Endothelial cell of umbilical vein (primary cell): ENCODE measurements at regions not wholly inside any gene's neighbourhood (a gene's known extent, or its start where the extent isn't known, plus 50 kb on each side); places are given as distances from the start of the nearest gene placed in this dataset.
"Not testable (repeated sequence)": the region's sequence is repeated elsewhere in the genome, so short reads cannot be mapped to it uniquely, and the experiment has no call there.

Experiments used
- BruUV-seq: library from RNA; stranded (reverse); fragments of 400-500 nt; replicated peaks from 2 replicates; lab custom pipeline; 2021; lab: Mats Ljungman, UMichigan
- CTCF ChIA-PET: fragments of 300-600, 350-600 bp; sonication (Branson Sonifier 250); formaldehyde crosslinking; loops from one replicate; lab custom pipeline; 2021; ENCODE audit warnings: antibody characterized with exemption, inconsistent platforms; lab: Charles Lee
- POLR2A ChIA-PET: fragments of 300-600, 350-600 bp; sonication (Branson Sonifier 250); formaldehyde crosslinking; loops from one replicate; lab custom pipeline; 2021; ENCODE audit warnings: antibody characterized with exemption, inconsistent platforms; lab: Charles Lee
- DNase-seq: peaks from one replicate; pipeline ENCODE4 v3.0.0-alpha.2; 2011; ENCODE audit warnings: low read depth, low spot score
- FAIRE-seq: peaks from 2 replicates; lab custom pipeline; 2011; peaks lifted over from hg19 to GRCh38; lab: Jason Lieb, UNC
- H2AFZ ChIP-seq: 2 replicates; pipeline ENCODE4 v1.6.0; 2012; ENCODE audit warnings: low read depth, low read length, control low read depth, inconsistent platforms
- H3K27ac ChIP-seq: 2 replicates; pipeline ENCODE4 v1.5.1; 2011; ENCODE audit warnings: low read depth, mild to moderate bottlenecking, control low read depth, low read length, moderate library complexity; ENCODE audit not compliant: insufficient read depth
- H3K27me3 ChIP-seq, 2 experiments: 2 replicates each; pipeline versions ENCODE4 v1.6.0 to v1.6.1; 2011; ENCODE audit warnings: low read length in 2 of 2, mixed read lengths in 1 of 2; ENCODE audit not compliant: control insufficient read depth in 2 of 2, insufficient read depth in 2 of 2
- H3K36me3 ChIP-seq, 2 experiments: 2 replicates in 1 of 2; 3 replicates in 1 of 2; pipeline ENCODE4 v1.5.1; 2011; ENCODE audit warnings: low read length in 2 of 2, mild to moderate bottlenecking in 1 of 2, moderate library complexity in 1 of 2; ENCODE audit not compliant: control insufficient read depth in 2 of 2, insufficient read depth in 2 of 2; ENCODE audit errors: extremely low read depth in 1 of 2
- H3K4me1 ChIP-seq: 3 replicates; pipeline ENCODE4 v1.5.1; 2011; ENCODE audit warnings: mild to moderate bottlenecking, low read length; ENCODE audit not compliant: control insufficient read depth, insufficient read depth; ENCODE audit errors: extremely low read depth
- H3K4me2 ChIP-seq: 2 replicates; pipeline ENCODE4 v1.6.1; 2011; ENCODE audit warnings: low read length, control low read depth, mixed read lengths; ENCODE audit not compliant: insufficient read depth
- H3K4me3 ChIP-seq, 3 experiments: fragments of 200-600 bp in 1 of 3; sonication (generic), shearing (Covaris generic) in 1 of 3; replicated peaks in 1 of 3; 2 replicates each; pipeline ENCODE4 v1.5.1; 2011 to 2016; ENCODE audit warnings: control low read depth in 3 of 3, low read length in 3 of 3, mild to moderate bottlenecking in 2 of 3, inconsistent platforms in 1 of 3, low read depth in 1 of 3, moderate library complexity in 1 of 3; ENCODE audit not compliant: insufficient read depth in 1 of 3
- H3K79me2 ChIP-seq: 2 replicates; pipeline ENCODE4 v1.6.0; 2012; ENCODE audit warnings: low read length, inconsistent platforms; ENCODE audit not compliant: control insufficient read depth, insufficient read depth
- H3K9ac ChIP-seq: replicated peaks from 2 replicates; pipeline ENCODE3; 2011; ENCODE audit warnings: low read length, control low read depth; ENCODE audit not compliant: insufficient read depth; ENCODE audit errors: extremely low read depth
- H3K9me1 ChIP-seq: replicated peaks from 3 replicates; pipeline ENCODE4 v1.6.0; 2011; ENCODE audit warnings: mild to moderate bottlenecking, low read length; ENCODE audit not compliant: control insufficient read depth, insufficient read depth; ENCODE audit errors: extremely low read depth
- H3K9me3 ChIP-seq: replicated peaks from 2 replicates; pipeline ENCODE4 v1.5.1; 2012; ENCODE audit warnings: low read length, inconsistent platforms; ENCODE audit not compliant: control insufficient read depth, insufficient read depth
- H4K20me1 ChIP-seq: replicated peaks from 2 replicates; pipeline ENCODE3; 2011; ENCODE audit warnings: mild to moderate bottlenecking, low read length; ENCODE audit not compliant: control insufficient read depth, insufficient read depth; ENCODE audit errors: extremely low read depth
- EZH2 ChIP-seq: IDR thresholded peaks from 2 replicates; pipeline ENCODE4 v1.6.1; 2012; ENCODE audit warnings: borderline replicate concordance, low read depth, mild to moderate bottlenecking, moderate library complexity, low read length, inconsistent platforms; ENCODE audit not compliant: severe bottlenecking
- FOS ChIP-seq: IDR thresholded peaks from 2 replicates; pipeline ENCODE4 v1.6.1; 2011; ENCODE audit warnings: mild to moderate bottlenecking, low read length, moderate library complexity, borderline replicate concordance; ENCODE audit not compliant: insufficient read depth
- GATA2 ChIP-seq: IDR thresholded peaks from 2 replicates; pipeline ENCODE4 v1.7.0; 2011; ENCODE audit warnings: low read depth, mild to moderate bottlenecking, moderate library complexity, mixed read lengths, low read length; ENCODE audit not compliant: insufficient read length, insufficient read depth
- JUN ChIP-seq: IDR thresholded peaks from 2 replicates; pipeline ENCODE4 v1.6.1; 2011; ENCODE audit warnings: borderline replicate concordance, low read depth; ENCODE audit not compliant: insufficient read length, insufficient read depth
- MYC ChIP-seq: IDR thresholded peaks from one replicate; pipeline ENCODE4 v1.6.1; 2011; ENCODE audit warnings: mild to moderate bottlenecking, low read depth, low read length
- POLR2A ChIP-seq: IDR thresholded peaks from 2 replicates; pipeline ENCODE4 v1.6.1; 2012; ENCODE audit warnings: low read depth, mild to moderate bottlenecking, control low read depth, low read length
- POLR2AphosphoS5 ChIP-seq: IDR thresholded peaks from 2 replicates; pipeline ENCODE4 v1.6.1; 2012; ENCODE audit warnings: low read depth, mild to moderate bottlenecking, control low read depth, low read length, moderate library complexity; ENCODE audit not compliant: insufficient read depth
- dilution Hi-C: fragments of 300-500 bp; cut with MboI; formaldehyde crosslinking; loops from one replicate; pipeline ENCODE4 v1.15.0; 2019; ENCODE audit warnings: low sequenced_read_pairs; ENCODE audit not compliant: extremely low pct_ligation_motif_present
- intact Hi-C: fragments of 100-400 bp; cut with micrococcal nuclease; formaldehyde crosslinking; loops from one replicate; pipeline ENCODE4 v1.10.0; 2022
- TF ChIP-seq, protein P1 (sequence below): IDR thresholded peaks from 2 replicates; pipeline ENCODE4 v1.6.1; 2011; ENCODE audit not compliant: insufficient read depth, insufficient read length
- TF ChIP-seq, protein P2 (sequence below), 2 donors: IDR thresholded peaks; 1 replicate in 1 of 2; 2 replicates in 1 of 2; pipeline ENCODE4 v1.5.1; 2011; ENCODE audit warnings: low read length in 2 of 2, mild to moderate bottlenecking in 2 of 2, moderate library complexity in 2 of 2, control low read depth in 1 of 2, inconsistent platforms in 1 of 2, low read depth in 1 of 2; ENCODE audit not compliant: insufficient read depth in 1 of 2; ENCODE audit errors: extremely low read depth in 1 of 2

DNA sequence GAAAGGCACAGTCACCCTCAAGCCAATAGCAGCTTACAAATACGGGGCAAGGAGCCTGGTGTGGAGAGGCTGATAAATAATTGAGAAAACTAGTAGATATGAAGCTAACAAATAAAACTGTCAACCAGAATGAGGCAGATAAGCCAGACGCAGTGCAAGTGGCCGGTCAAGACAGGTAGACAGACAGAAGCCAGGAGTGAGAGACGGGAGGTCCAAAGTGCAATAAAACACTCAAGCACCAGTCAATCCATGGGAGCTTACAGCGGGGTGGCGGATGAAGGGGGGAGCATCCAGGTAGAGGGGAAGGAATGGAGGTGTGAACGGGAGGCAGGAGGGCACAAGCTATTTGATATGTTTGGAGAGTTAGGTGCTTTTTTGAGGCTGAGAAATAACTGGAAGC lies 193.1 kb downstream of the FOXD4L6 start:
- Histone ChIP-seq H3K9ac (no peak overlapping the region), H3K79me2 (no peaks in the 10 kb centered on the region), H2AFZ (no peak overlapping the region), H3K9me3 (no peaks in the 10 kb centered on the region), H3K9me1 (no peaks in the 10 kb centered on the region), H3K27me3 (no peaks in the 10 kb centered on the region), H3K27ac (no peak overlapping the region), H3K4me2 (no peak overlapping the region), H3K4me1 (no peaks in the 10 kb centered on the region), H4K20me1 (no peaks in the 10 kb centered on the region), H3K4me3 (no peak overlapping the region), H3K36me3 (no peaks in the 10 kb centered on the region)
- CTCF ChIA-PET: no interaction called here
- FAIRE-seq (no peak), DNase-seq (no peak)
- no TSS peak for BruUV-seq
- intact Hi-C loops (no loop called here), dilution Hi-C loops (no loop called here)
- POLR2A ChIA-PET: no interaction called here
- TF ChIP-seq POLR2A (no peak), GATA2 (no peak), JUN (no peak), MYC (no peak), POLR2AphosphoS5 (no peak), FOS (no peak), EZH2 (no peak)
- TF ChIP-seq, protein P1, sequence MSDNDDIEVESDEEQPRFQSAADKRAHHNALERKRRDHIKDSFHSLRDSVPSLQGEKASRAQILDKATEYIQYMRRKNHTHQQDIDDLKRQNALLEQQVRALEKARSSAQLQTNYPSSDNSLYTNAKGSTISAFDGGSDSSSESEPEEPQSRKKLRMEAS: no peak
- TF ChIP-seq, protein P2, sequence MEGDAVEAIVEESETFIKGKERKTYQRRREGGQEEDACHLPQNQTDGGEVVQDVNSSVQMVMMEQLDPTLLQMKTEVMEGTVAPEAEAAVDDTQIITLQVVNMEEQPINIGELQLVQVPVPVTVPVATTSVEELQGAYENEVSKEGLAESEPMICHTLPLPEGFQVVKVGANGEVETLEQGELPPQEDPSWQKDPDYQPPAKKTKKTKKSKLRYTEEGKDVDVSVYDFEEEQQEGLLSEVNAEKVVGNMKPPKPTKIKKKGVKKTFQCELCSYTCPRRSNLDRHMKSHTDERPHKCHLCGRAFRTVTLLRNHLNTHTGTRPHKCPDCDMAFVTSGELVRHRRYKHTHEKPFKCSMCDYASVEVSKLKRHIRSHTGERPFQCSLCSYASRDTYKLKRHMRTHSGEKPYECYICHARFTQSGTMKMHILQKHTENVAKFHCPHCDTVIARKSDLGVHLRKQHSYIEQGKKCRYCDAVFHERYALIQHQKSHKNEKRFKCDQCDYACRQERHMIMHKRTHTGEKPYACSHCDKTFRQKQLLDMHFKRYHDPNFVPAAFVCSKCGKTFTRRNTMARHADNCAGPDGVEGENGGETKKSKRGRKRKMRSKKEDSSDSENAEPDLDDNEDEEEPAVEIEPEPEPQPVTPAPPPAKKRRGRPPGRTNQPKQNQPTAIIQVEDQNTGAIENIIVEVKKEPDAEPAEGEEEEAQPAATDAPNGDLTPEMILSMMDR (IDR thresholded peaks at IDR 0.05; ENCODE audit: extremely low read depth in 1 of 2, insufficient read depth in 1 of 2, low read depth in 1 of 2, low read length in 2 of 2): no peak

DNA sequence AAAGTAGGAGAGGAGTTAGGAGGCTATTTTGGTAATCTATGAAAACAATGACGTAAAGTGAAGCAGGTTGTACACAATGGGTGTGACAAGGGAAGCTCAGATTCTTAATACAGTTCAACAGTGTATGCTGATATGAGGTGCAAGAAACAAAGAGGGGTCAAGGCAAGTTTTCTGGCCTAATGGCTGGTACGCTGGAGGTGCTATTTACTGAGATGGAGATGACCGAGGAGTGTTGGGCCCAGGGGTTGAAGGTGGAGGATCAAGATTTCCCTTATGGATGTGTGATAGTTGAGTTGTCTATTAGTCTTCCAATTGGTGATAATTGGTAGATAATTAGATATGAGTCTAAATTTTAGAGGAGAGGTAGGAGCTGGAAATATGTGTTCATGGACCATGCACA lies 194.0 kb downstream of the FOXD4L6 start:
- CTCF ChIA-PET, H3K4me3 ChIP-seq, H3K79me2 ChIP-seq, H3K4me2 ChIP-seq, H2AFZ ChIP-seq, FAIRE-seq, intact Hi-C loops, POLR2A ChIA-PET, H3K27me3 ChIP-seq, dilution Hi-C loops, H3K27ac ChIP-seq, H3K9me3 ChIP-seq, H3K4me1 ChIP-seq, BruUV-seq, H3K9me1 ChIP-seq, H4K20me1 ChIP-seq, DNase-seq, H3K36me3 ChIP-seq, H3K9ac ChIP-seq: not testable (repeated sequence)

DNA sequence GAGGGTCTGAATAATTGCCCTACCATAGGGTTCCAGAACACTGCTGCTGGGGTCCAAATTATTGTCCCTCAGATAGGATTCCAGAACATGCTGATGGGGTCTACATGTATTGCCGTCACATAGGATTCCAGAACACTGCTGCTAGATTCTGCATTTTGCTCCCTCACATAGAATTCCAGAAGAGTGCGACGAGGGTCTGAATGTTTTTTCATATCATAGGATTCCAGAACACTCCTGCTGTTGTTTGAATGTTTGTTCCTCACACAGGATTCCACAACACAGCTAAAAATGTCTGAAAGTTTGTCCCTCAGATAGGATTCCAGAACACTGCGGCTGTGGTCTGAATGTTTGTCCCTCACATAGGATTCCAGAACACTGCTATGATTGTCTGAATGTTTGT lies 198.1 kb downstream of the FOXD4L6 start:
- dilution Hi-C loops, H3K9me1 ChIP-seq, POLR2A ChIA-PET: not testable (repeated sequence)

More for the DNA sequence above, 198.1 kb downstream of the FOXD4L6 start:
- H3K4me2 ChIP-seq, CTCF ChIA-PET, H3K36me3 ChIP-seq, DNase-seq, H3K9me3 ChIP-seq, H3K27ac ChIP-seq, H3K27me3 ChIP-seq, H2AFZ ChIP-seq, H4K20me1 ChIP-seq, H3K9ac ChIP-seq, FAIRE-seq, H3K4me3 ChIP-seq, intact Hi-C loops, BruUV-seq, H3K4me1 ChIP-seq, H3K79me2 ChIP-seq: not testable (repeated sequence)
